GM23338 (cell line): ENCODE measurements at regions not wholly inside any gene's neighbourhood (a gene's known extent, or its start where the extent isn't known, plus 50 kb on each side); places are given as distances from the start of the nearest gene placed in this dataset.

ENCODE experiments used
- ATAC-seq: fragments of 200-7000 bp; cut with Tn5 transposase; 3 replicates; pipeline ENCODE4 v1.9.1; 2020
- DNase-seq: peaks from one replicate; pipeline ENCODE4 v3.0.0-alpha.2; 2015; ENCODE audit warnings: low spot score
- H2AFZ ChIP-seq: fragments of 200-600 bp; sonication (generic); 2 replicates; pipeline ENCODE4 v1.8.0; 2016; ENCODE audit warnings: antibody characterized with exemption, mild to moderate bottlenecking, moderate library complexity
- H3F3A ChIP-seq: fragments of 200-600 bp; sonication (generic); replicated peaks from 2 replicates; pipeline ENCODE4 v1.8.0; 2017; ENCODE audit warnings: antibody characterized with exemption, mixed run types, low read depth
- H3K27ac ChIP-seq: fragments of 200-600 bp; sonication (generic); 2 replicates; pipeline ENCODE4 v1.6.1; 2016; ENCODE audit warnings: low read depth
- H3K27me3 ChIP-seq: fragments of 200-600 bp; sonication (generic); 2 replicates; pipeline ENCODE4 v1.8.0; 2016; ENCODE audit warnings: mild to moderate bottlenecking, mixed run types, moderate library complexity; ENCODE audit not compliant: insufficient read depth
- H3K36me3 ChIP-seq: fragments of 200-600 bp; sonication (generic); 2 replicates; pipeline ENCODE4 v1.8.0; 2016; ENCODE audit warnings: mild to moderate bottlenecking; ENCODE audit not compliant: insufficient read depth
- H3K4me1 ChIP-seq: fragments of 200-600 bp; sonication (generic); 2 replicates; pipeline ENCODE4 v1.8.0; 2016; ENCODE audit warnings: mild to moderate bottlenecking, moderate library complexity; ENCODE audit not compliant: insufficient read depth
- H3K4me2 ChIP-seq: fragments of 200-600 bp; sonication (generic); 2 replicates; pipeline ENCODE4 v1.7.1; 2017; ENCODE audit warnings: mixed run types
- H3K4me3 ChIP-seq: fragments of 200-600 bp; sonication (generic); 2 replicates; pipeline ENCODE4 v1.6.1; 2016; ENCODE audit warnings: mixed run types
- H3K79me2 ChIP-seq: fragments of 200-600 bp; sonication (generic); replicated peaks from 2 replicates; pipeline ENCODE4 v1.8.0; 2017; ENCODE audit warnings: mild to moderate bottlenecking; ENCODE audit not compliant: insufficient read depth
- H3K9me2 ChIP-seq: fragments of 200-600 bp; sonication (generic); 2 replicates; pipeline ENCODE4 v1.8.0; 2017; ENCODE audit not compliant: insufficient read depth
- H4K20me1 ChIP-seq: fragments of 200-600 bp; sonication (generic); replicated peaks from 2 replicates; pipeline ENCODE4 v1.8.0; 2017; ENCODE audit warnings: mild to moderate bottlenecking; ENCODE audit not compliant: insufficient read depth
- H3K27ac Mint-ChIP-seq: 2 replicates; pipeline ENCODE4 v1.8.0; 2020; ENCODE audit warnings: inconsistent platforms, mild to moderate bottlenecking, moderate library complexity, mixed read lengths
- H3K27me3 Mint-ChIP-seq: 3 replicates; pipeline ENCODE4 v1.8.0; 2022; ENCODE audit warnings: low read depth, mild to moderate bottlenecking, moderate library complexity, mixed read lengths, inconsistent platforms; ENCODE audit not compliant: insufficient read depth, poor library complexity
- H3K36me3 Mint-ChIP-seq: 3 replicates; pipeline ENCODE4 v1.8.0; 2021; ENCODE audit warnings: low read depth, mild to moderate bottlenecking, inconsistent platforms, moderate library complexity, mixed read lengths
- H3K4me1 Mint-ChIP-seq: 3 replicates; pipeline ENCODE4 v1.8.0; 2020; ENCODE audit warnings: mild to moderate bottlenecking, inconsistent platforms, mixed read lengths
- H3K4me3 Mint-ChIP-seq: 3 replicates; pipeline ENCODE4 v1.8.0; 2021; ENCODE audit warnings: moderate library complexity, mild to moderate bottlenecking, inconsistent platforms, mixed read lengths
- H3K9me3 Mint-ChIP-seq: 3 replicates; pipeline ENCODE4 v1.8.0; 2020; ENCODE audit warnings: moderate library complexity, mild to moderate bottlenecking, inconsistent platforms, mixed read lengths
- CREB1 ChIP-seq: fragments of 250-450 bp; sonication (Bioruptor Pico); IDR thresholded peaks from 2 replicates; pipeline ENCODE4 v1.5.0; 2020; ENCODE audit warnings: low read depth, mild to moderate bottlenecking, moderate library complexity
- CTCF ChIP-seq, 2 experiments: fragments of 200-600 bp in 1 of 2; sonication (generic) in 1 of 2; conservative IDR thresholded peaks; 2 replicates each; pipeline versions ENCODE4 v1.5.1 to v1.6.1; 2016 to 2017; ENCODE audit warnings: antibody characterized with exemption in 2 of 2, low read depth in 2 of 2, mild to moderate bottlenecking in 2 of 2, moderate library complexity in 1 of 2
- EZH2 ChIP-seq: fragments of 200-600 bp; sonication (generic); IDR thresholded peaks from one replicate; pipeline ENCODE4 v1.8.0; 2017; ENCODE audit warnings: antibody characterized with exemption, mild to moderate bottlenecking, low read depth; ENCODE audit not compliant: unreplicated experiment
- EZH2phosphoT487 ChIP-seq: fragments of 200-600 bp; sonication (generic); IDR thresholded peaks from one replicate; pipeline ENCODE4 v1.8.1; 2018; ENCODE audit warnings: antibody characterized with exemption; ENCODE audit not compliant: unreplicated experiment
- JUNB ChIP-seq: IDR thresholded peaks from one replicate; pipeline ENCODE4 v1.6.1; 2016; ENCODE audit warnings: antibody characterized with exemption; ENCODE audit not compliant: unreplicated experiment
- NANOG ChIP-seq: IDR thresholded peaks from 2 replicates; pipeline ENCODE4 v1.6.1; 2016; ENCODE audit warnings: antibody characterized with exemption, borderline replicate concordance
- POLR2AphosphoS5 ChIP-seq: IDR thresholded peaks from 2 replicates; pipeline ENCODE4 v1.6.1; 2016; ENCODE audit warnings: antibody characterized with exemption, low read depth
- STAT1 ChIP-seq: IDR thresholded peaks from one replicate; pipeline ENCODE4 v1.6.1; 2016; ENCODE audit warnings: antibody characterized with exemption; ENCODE audit not compliant: unreplicated experiment
- ZNF114 ChIP-seq: fragments of 250-450 bp; sonication (Bioruptor Pico); IDR thresholded peaks from 2 replicates; pipeline ENCODE4 v1.5.0; 2020; ENCODE audit warnings: mild to moderate bottlenecking, moderate library complexity
- ZNF331 ChIP-seq: fragments of 250-450 bp; sonication (Bioruptor Pico); IDR thresholded peaks from 2 replicates; pipeline ENCODE4 v1.5.0; 2020; ENCODE audit warnings: low read depth, mild to moderate bottlenecking, moderate library complexity
- TF ChIP-seq, protein P1 (sequence below): IDR thresholded peaks from 2 replicates; pipeline ENCODE4 v1.6.1; 2016; ENCODE audit warnings: antibody characterized with exemption

GRCh38 chr5:164012371-164012770, 507.0 kb downstream of the MAT2B start:
- DNase-seq (no peak), ATAC-seq (no peak)
- Mint-ChIP-seq H3K4me3 (no peak overlapping the region), H3K27ac (no peak overlapping the region), H3K9me3 (no peaks in the 10 kb centered on the region), H3K27me3 (no peaks in the 10 kb centered on the region), H3K4me1 (peaks cover 2% of the 10 kb centered on the region; the same call in 2 of the 3 replicates), H3K36me3 (no peaks in the 10 kb centered on the region)
- TF ChIP-seq STAT1 (no peak), EZH2phosphoT487 (no peak), CTCF (conservative IDR thresholded peaks at IDR 0.05; ENCODE audit: low read depth in 2 of 2) (no peak), JUNB (no peak), ZNF114 (CRISPR knock-in tag) (no peak), CREB1 (no peak), NANOG (no peak), POLR2AphosphoS5 (no peak), ZNF331 (CRISPR knock-in tag) (no peak), EZH2 (no peak)
- TF ChIP-seq, protein P1, sequence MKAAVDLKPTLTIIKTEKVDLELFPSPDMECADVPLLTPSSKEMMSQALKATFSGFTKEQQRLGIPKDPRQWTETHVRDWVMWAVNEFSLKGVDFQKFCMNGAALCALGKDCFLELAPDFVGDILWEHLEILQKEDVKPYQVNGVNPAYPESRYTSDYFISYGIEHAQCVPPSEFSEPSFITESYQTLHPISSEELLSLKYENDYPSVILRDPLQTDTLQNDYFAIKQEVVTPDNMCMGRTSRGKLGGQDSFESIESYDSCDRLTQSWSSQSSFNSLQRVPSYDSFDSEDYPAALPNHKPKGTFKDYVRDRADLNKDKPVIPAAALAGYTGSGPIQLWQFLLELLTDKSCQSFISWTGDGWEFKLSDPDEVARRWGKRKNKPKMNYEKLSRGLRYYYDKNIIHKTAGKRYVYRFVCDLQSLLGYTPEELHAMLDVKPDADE = no peak
- Histone ChIP-seq H2AFZ (no peak overlapping the region), H3K4me1 (no peaks in the 10 kb centered on the region), H3K27ac (no peak overlapping the region), H3F3A (no peaks in the 10 kb centered on the region), H3K9me2 (no peaks in the 10 kb centered on the region), H3K4me3 (no peak overlapping the region), H3K36me3 (no peaks in the 10 kb centered on the region), H3K79me2 (no peaks in the 10 kb centered on the region), H3K4me2 (no peak overlapping the region), H3K27me3 (no peaks in the 10 kb centered on the region), H4K20me1 (no peaks in the 10 kb centered on the region)

- Mint-ChIP-seq H3K27ac (no peak overlapping the region), H3K9me3 (no peaks in the 10 kb centered on the region), H3K27me3 (no peaks in the 10 kb centered on the region), H3K4me3 (no peak overlapping the region), H3K36me3 (no peaks in the 10 kb centered on the region), H3K4me1 (peaks cover 2% of the 10 kb centered on the region; the same call in 2 of the 3 replicates)
- ATAC-seq (peak; percentile 71), DNase-seq (peak; percentile 89)
- Histone ChIP-seq H3K27me3 (no peaks in the 10 kb centered on the region), H3K4me1 (no peaks in the 10 kb centered on the region), H2AFZ (no peak overlapping the region), H3K36me3 (no peaks in the 10 kb centered on the region), H3K4me2 (no peak overlapping the region), H3K4me3 (no peak overlapping the region), H4K20me1 (no peaks in the 10 kb centered on the region), H3K9me2 (no peaks in the 10 kb centered on the region), H3F3A (no peaks in the 10 kb centered on the region), H3K79me2 (no peaks in the 10 kb centered on the region), H3K27ac (no peak overlapping the region)
- no peak for TF ChIP-seq EZH2
- TF ChIP-seq CTCF (conservative IDR thresholded peaks at IDR 0.05; ENCODE audit: low read depth in 2 of 2) = peak; percentile 75 to 91
Measured at GRCh38 chr5:164013077-164013670, 507.8 kb downstream of the MAT2B start.
